HEK293T (cell line): ENCODE measurements at regions not wholly inside any gene's neighbourhood (a gene's known extent, or its start where the extent isn't known, plus 50 kb on each side); places are given as distances from the start of the nearest gene placed in this dataset.

Source experiments
- BHLHE40 ChIP-seq: fragments of 450-650 bp; IDR thresholded peaks from 2 replicates; pipeline ENCODE4 v1.6.1; 2016; ENCODE audit warnings: mild to moderate bottlenecking, moderate library complexity, borderline replicate concordance
- ELF4 ChIP-seq: fragments of 450-650 bp; IDR thresholded peaks from 2 replicates; pipeline ENCODE4 v1.6.1; 2017; ENCODE audit warnings: antibody characterized with exemption
- FOXA1 ChIP-seq: fragments of 450-650 bp; IDR thresholded peaks from 2 replicates; pipeline ENCODE4 v1.6.1; 2016; ENCODE audit warnings: mild to moderate bottlenecking
- FOXM1 ChIP-seq: fragments of 450-650 bp; IDR thresholded peaks from 2 replicates; pipeline ENCODE4 v1.6.1; 2017; ENCODE audit warnings: mild to moderate bottlenecking, borderline replicate concordance
- L3MBTL2 ChIP-seq: fragments of 450-650 bp; conservative IDR thresholded peaks from 2 replicates; pipeline ENCODE4 v1.6.1; 2016; ENCODE audit warnings: mild to moderate bottlenecking
- NFRKB ChIP-seq: fragments of 450-650 bp; IDR thresholded peaks from 2 replicates; pipeline ENCODE4 v1.6.1; 2016; ENCODE audit warnings: mild to moderate bottlenecking, moderate library complexity
- SP1 ChIP-seq: fragments of 450-650 bp; IDR thresholded peaks from 2 replicates; pipeline ENCODE4 v1.6.1; 2017
- SUZ12 ChIP-seq: fragments of 450-650 bp; IDR thresholded peaks from 2 replicates; pipeline ENCODE4 v1.6.1; 2016; ENCODE audit warnings: mild to moderate bottlenecking

GRCh38 chr18:27715751-27716150 lies 461.2 kb downstream of the CDH2 start:
- TF ChIP-seq L3MBTL2 = no peak
- no peak for TF ChIP-seq BHLHE40
- no peak for TF ChIP-seq ELF4
- TF ChIP-seq NFRKB = no peak
- TF ChIP-seq SUZ12 = no peak
- no peak for TF ChIP-seq FOXA1
- no peak for TF ChIP-seq FOXM1
- no peak for TF ChIP-seq SP1
